ENCODE measurements at regions not wholly inside any gene's neighbourhood (a gene's known extent, or its start where the extent isn't known, plus 50 kb on each side); places are given as distances from the start of the nearest gene placed in this dataset.

DNA sequence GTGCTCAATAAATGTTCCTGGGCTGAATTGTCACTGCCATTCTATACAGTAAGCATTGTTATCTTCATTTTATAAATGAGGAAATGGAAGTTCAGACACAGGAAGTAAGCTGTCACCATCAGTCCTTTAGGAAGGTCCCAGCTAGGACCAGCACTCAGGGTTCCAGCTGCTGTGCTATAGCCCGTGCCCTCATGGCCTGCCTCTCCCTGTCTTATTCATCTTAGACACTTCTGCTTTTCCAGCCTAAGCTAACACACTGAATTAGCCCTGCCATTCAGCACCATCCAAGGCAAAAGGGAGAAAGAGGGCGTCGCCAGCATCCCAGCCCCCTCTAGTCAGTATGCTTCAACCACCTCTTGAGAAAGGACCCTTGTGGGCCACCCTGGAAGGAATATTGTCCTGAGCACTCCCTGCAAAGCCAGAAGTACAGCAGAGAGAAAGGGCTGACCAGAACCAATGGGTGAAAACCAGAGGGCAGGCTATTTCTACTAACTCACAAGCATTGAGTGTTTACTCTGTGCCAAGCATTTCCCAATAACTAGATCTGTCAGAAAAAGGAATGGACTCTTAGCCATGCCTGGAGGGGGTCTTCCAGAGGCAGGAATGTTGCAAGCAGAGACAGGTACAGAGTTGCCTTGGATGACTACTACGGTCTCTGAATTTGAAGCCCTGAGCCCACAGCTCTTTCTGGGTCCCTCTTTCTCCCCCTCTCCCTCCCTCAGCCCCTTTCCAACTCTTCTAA lies 77.9 kb upstream of the NFIA start:
- Histone ChIP-seq H3K27me3 (ENCODE audit: control insufficient read depth, insufficient read depth, low read length) (peaks cover 5% of the 10 kb centered on the region), H3K4me3 (ENCODE audit: low read depth, low read length) (no peak overlapping the region), H3K27ac (ENCODE audit: low read depth, low read length) (no peak overlapping the region), H3K9me3 (ENCODE audit: control insufficient read depth, insufficient read depth, low read length) (no peaks in the 10 kb centered on the region)
- ChIA-PET CTCF (no interaction called here), POLR2A (no interaction called here)
- TF ChIP-seq, protein P1, sequence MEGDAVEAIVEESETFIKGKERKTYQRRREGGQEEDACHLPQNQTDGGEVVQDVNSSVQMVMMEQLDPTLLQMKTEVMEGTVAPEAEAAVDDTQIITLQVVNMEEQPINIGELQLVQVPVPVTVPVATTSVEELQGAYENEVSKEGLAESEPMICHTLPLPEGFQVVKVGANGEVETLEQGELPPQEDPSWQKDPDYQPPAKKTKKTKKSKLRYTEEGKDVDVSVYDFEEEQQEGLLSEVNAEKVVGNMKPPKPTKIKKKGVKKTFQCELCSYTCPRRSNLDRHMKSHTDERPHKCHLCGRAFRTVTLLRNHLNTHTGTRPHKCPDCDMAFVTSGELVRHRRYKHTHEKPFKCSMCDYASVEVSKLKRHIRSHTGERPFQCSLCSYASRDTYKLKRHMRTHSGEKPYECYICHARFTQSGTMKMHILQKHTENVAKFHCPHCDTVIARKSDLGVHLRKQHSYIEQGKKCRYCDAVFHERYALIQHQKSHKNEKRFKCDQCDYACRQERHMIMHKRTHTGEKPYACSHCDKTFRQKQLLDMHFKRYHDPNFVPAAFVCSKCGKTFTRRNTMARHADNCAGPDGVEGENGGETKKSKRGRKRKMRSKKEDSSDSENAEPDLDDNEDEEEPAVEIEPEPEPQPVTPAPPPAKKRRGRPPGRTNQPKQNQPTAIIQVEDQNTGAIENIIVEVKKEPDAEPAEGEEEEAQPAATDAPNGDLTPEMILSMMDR (IDR thresholded peaks at IDR 0.05; ENCODE audit: low read depth, low read length) = no peak
- no peak for DNase-seq (ENCODE audit: low read depth, low spot score)

DNA sequence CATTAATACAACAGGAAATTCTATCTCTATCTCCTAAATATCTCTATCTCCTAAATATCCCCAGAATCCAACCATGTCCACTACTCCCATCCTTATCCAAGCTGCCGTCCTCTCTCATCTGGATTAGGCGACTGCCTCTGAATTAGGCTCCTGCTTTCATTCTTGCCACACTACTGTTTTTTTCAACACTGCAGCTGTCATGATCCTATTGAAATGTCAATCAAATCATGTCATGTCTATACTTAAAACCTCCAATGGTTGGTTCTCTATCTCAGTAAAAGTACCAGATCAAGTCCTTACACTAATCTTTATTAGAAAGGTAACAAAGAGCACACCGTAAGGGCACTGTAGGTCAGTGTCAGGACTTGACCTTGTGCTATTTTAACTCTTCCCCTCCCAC lies 82.0 kb upstream of the NFIA start:
- CTCF ChIA-PET = no interaction called here
- TF ChIP-seq, protein P1 (IDR thresholded peaks at IDR 0.05; ENCODE audit: low read depth, low read length) = no peak
- DNase-seq (ENCODE audit: low read depth, low spot score) = no peak
- H3K9me3 ChIP-seq (ENCODE audit: control insufficient read depth, insufficient read depth, low read length) = no peaks in the 10 kb centered on the region
- H3K27ac ChIP-seq (ENCODE audit: low read depth, low read length) = no peak overlapping the region
- H3K27me3 ChIP-seq (ENCODE audit: control insufficient read depth, insufficient read depth, low read length) = no peaks in the 10 kb centered on the region
- POLR2A ChIA-PET = no interaction called here
- H3K4me3 ChIP-seq (ENCODE audit: low read depth, low read length) = no peak overlapping the region

DNA sequence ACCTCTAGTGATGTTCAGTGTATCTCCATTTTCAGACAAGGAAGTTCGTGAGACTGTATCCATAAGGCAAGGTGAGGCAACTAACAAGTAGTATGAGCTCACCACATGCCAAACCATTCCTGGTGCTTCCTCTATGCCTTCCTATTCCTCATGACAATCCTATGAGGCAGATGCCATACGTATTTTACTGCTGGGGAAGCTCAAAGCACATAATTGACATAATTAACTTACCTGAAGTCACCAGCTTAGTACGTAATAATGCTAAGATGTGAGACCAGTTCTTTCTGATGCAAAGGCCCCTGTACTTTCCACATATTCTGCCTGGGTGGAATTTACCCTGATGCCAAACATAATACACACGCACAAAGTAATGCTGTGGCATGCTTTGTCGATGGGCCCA lies 83.6 kb upstream of the NFIA start:
- ChIA-PET POLR2A (no interaction called here), CTCF (no interaction called here)
- H3K27ac ChIP-seq (ENCODE audit: low read depth, low read length) = no peak overlapping the region
- H3K27me3 ChIP-seq (ENCODE audit: control insufficient read depth, insufficient read depth, low read length) = peaks cover 3% of the 10 kb centered on the region
- H3K4me3 ChIP-seq (ENCODE audit: low read depth, low read length) = no peak overlapping the region
- DNase-seq (ENCODE audit: low read depth, low spot score) = no peak
- TF ChIP-seq, protein P1 (IDR thresholded peaks at IDR 0.05; ENCODE audit: low read depth, low read length) = no peak
- no peaks in the 10 kb centered on the region for H3K9me3 ChIP-seq (ENCODE audit: control insufficient read depth, insufficient read depth, low read length)

DNA sequence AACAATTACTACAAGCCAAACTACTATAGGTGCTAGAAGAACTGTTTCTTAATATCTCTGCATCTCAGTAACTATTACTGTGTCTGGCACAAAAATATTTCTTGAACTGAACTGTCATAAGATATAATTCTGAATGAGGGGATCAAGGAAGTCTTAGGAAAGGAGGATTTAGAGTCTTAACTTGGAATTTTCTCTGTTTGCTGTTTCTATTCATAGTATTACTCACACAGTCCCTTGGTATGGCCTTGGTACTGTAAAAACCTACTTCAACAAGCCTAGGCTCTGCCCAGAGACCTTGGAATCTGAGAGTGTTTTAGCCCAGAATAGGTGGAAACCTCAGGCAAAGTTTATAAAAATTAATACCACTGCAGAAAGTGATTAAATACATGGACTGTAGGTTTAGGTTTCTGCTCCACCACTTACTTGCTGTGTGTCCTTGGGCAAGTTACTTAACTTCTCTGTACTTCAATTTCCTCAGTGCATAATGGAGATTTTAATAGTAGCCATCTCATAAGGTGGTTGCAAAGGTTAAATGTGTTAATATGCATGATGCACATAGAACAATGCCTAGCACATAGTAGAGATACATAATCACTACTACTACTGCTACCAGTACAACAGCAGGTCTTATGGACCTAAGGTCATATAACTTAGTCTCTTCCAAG lies 87.4 kb upstream of the NFIA start:
- Histone ChIP-seq H3K27ac (ENCODE audit: low read depth, low read length) (no peak overlapping the region), H3K4me3 (ENCODE audit: low read depth, low read length) (no peak overlapping the region), H3K27me3 (ENCODE audit: control insufficient read depth, insufficient read depth, low read length) (peaks cover 4% of the 10 kb centered on the region), H3K9me3 (ENCODE audit: control insufficient read depth, insufficient read depth, low read length) (no peaks in the 10 kb centered on the region)
- CTCF ChIA-PET = interaction anchor here (0.6 kb wide), 1 partner anchor 20 kb away, joined by 4 read pairs; no protein-coding TSS in a partner anchor
- POLR2A ChIA-PET = no interaction called here
- no peak for DNase-seq (ENCODE audit: low read depth, low spot score)
- TF ChIP-seq, protein P1 (IDR thresholded peaks at IDR 0.05; ENCODE audit: low read depth, low read length) = no peak

DNA sequence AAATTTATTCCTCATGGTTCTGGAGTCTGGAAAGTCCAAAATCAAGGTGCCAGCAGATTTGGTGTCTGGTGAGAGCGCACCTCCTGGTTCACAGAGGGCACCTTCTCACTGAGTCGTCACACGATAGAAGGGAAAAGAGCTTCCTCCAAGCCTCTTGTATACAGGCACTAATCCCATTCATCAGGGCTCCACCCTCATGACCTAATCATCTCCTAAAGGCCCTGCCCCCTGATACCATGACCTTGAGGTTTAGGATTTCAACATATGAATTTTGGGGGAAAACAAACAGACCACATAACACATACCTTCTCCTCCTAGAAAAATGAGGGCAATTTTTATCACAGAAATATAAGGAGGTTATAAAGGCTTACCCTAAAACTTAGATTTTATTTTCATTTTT lies 88.0 kb upstream of the NFIA start:
- TF ChIP-seq, protein P1 (IDR thresholded peaks at IDR 0.05; ENCODE audit: low read depth, low read length) = no peak
- H3K27me3 ChIP-seq (ENCODE audit: control insufficient read depth, insufficient read depth, low read length) = peaks cover 4% of the 10 kb centered on the region
- ChIA-PET CTCF (no interaction called here), POLR2A (no interaction called here)
- no peaks in the 10 kb centered on the region for H3K9me3 ChIP-seq (ENCODE audit: control insufficient read depth, insufficient read depth, low read length)
- H3K27ac ChIP-seq (ENCODE audit: low read depth, low read length) = no peak overlapping the region
- H3K4me3 ChIP-seq (ENCODE audit: low read depth, low read length) = no peak overlapping the region
- no peak for DNase-seq (ENCODE audit: low read depth, low spot score)
